ENCODE measurements at regions not wholly inside any gene's neighbourhood (a gene's known extent, or its start where the extent isn't known, plus 50 kb on each side); places are given as distances from the start of the nearest gene placed in this dataset.
A peak's percentile ranks its signal among the peaks of the same experiment; 100 is the strongest.
"Not testable (repeated sequence)": the region's sequence is repeated elsewhere in the genome, so short reads cannot be mapped to it uniquely, and the experiment has no call there.

DNA sequence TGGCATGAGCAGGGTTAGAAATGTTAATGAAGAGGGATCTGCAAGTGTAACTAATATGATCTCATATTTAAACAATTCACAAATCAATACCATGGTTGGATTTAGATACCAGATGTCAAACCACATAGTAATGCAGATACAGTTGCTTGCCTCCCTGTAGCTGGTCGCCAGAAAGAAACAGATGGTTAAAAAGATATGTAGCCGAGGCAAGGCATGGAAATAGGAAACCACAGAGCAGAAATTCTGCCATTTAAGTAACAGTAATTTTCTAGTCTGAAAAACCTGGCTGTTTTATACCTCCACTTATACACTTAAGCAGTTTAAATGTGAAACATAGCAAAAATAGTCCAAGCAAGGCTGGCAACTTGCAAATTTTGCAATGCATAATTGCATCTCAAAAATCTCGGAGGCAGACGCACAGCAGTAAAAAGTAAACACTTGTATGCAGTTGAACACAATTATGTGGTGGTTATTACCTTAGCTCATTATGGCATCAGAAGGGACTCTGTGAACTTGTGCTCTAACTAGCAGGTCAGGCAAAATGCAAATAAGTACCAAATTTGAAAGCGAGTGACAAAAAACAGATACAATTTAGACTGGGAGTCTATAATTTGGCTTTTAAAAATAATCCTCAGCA lies 126.8 kb downstream of the NAA11 start:
- TF ChIP-seq, protein P1, sequence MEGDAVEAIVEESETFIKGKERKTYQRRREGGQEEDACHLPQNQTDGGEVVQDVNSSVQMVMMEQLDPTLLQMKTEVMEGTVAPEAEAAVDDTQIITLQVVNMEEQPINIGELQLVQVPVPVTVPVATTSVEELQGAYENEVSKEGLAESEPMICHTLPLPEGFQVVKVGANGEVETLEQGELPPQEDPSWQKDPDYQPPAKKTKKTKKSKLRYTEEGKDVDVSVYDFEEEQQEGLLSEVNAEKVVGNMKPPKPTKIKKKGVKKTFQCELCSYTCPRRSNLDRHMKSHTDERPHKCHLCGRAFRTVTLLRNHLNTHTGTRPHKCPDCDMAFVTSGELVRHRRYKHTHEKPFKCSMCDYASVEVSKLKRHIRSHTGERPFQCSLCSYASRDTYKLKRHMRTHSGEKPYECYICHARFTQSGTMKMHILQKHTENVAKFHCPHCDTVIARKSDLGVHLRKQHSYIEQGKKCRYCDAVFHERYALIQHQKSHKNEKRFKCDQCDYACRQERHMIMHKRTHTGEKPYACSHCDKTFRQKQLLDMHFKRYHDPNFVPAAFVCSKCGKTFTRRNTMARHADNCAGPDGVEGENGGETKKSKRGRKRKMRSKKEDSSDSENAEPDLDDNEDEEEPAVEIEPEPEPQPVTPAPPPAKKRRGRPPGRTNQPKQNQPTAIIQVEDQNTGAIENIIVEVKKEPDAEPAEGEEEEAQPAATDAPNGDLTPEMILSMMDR (IDR thresholded peaks at IDR 0.05; ENCODE audit: insufficient read depth, low read depth, low read length, missing control alignments), result no peak
- no peak for DNase-seq (ENCODE audit: low read depth)
- H3K4me3 ChIP-seq (ENCODE audit: low read length), result no peak overlapping the region

DNA sequence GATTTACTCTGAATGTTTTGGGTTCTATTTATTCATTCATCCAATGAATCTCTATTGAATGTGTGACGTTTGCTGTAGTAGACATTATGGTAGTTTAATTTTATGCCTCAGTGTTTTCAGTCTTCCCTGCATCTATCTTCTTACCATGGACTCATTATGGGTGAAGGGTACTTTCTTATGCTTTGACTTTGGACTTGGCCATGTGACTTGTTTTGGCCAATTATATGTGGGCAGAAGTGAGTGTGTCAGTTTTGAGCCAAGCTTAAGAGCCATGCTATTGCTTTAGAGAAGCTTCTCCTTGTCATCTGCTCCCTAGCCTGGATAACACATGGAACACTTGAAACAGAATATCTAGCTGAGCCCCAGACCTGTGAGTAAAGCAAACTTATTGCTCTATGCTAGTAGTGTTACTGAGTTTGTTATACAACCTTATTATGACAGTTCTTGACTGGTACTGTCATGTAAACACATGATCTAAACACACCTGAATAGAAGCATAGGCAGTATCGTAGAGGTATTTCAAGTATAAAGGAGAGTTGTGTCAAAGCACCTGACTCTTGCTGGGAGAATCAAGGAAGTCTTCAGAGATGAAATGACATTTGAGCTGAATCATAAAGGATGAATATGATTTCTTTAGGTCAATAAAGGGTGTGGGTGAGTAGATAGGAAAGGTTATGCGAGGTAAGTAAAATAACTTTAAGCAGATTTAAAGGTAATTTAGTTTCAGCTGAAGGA lies 128.4 kb downstream of the NAA11 start:
- TF ChIP-seq, protein P1 (IDR thresholded peaks at IDR 0.05; ENCODE audit: insufficient read depth, low read depth, low read length, missing control alignments), result no peak
- no peak overlapping the region for H3K4me3 ChIP-seq (ENCODE audit: low read length)
- DNase-seq (ENCODE audit: low read depth), result peak; percentile 61

DNA sequence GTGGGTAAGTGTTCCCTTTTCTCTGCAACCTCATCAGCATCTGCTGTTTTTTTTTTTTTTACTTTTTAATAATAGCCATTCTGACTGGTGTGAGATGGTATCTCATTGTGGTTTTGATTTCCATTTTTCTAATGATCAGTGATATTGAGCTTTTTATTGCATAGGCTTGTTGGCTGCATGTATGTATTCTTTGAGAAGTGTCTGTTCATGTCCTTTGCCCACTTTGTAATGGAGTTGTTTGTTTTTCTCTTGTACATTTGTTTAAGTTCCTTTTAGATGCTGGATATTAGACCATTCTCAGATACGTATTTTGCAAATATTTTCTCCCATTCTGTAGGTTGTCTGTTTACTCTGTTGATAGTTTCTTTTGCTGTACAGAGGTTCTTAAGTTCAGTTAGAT lies 134.6 kb downstream of the NAA11 start:
- not testable (repeated sequence) for DNase-seq (ENCODE audit: low read depth); H3K4me3 ChIP-seq (ENCODE audit: low read length)

DNA sequence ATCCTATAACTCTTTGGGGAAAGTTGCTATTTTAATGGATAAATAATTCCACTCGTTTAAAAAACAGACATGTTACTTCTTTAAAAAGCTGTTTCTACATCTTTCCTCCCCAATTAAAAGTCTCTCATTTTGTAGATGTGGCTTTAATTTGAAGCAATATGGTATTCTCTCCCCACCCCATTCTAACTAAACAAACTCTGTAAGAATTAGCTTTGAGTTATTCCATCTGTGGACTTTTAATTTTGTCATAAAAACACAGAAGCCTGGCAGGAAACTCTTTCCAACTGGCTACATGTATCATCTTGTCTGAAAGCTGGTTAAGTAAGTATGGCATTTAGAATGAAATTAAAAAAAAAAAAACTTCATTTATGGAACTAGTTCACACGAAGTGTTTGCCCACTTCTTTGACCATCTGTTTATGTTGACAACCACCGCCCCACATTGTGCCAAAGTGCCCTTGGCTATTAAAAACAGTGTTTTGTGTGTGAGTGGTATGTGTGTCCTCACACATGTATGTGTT lies 140.3 kb downstream of the NAA11 start:
- H3K4me3 ChIP-seq (ENCODE audit: low read length), result no peak overlapping the region
- TF ChIP-seq, protein P1 (IDR thresholded peaks at IDR 0.05; ENCODE audit: insufficient read depth, low read depth, low read length, missing control alignments), result no peak
- DNase-seq (ENCODE audit: low read depth), result peak; percentile 33

DNA sequence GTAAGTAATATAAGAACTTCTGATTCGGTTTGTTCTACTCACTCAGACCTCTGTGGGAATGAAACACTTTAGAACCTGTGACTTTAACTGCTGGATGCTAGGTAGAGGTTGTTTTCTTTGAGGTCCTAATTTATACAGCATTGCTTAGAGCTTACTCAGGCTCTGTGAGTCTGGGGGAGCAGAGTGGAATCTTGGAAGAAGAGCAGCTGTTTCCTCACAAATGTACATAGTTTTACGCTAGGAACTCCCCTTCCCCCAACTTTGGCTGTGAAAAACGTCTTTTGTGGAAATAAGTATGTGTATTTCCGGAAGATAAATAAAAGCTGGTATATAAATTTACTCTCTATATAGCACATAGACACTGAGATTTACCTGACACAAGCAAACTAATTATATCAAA lies 141.4 kb downstream of the NAA11 start:
- TF ChIP-seq, protein P1 (IDR thresholded peaks at IDR 0.05; ENCODE audit: insufficient read depth, low read depth, low read length, missing control alignments), result no peak
- no peak for DNase-seq (ENCODE audit: low read depth)
- no peak overlapping the region for H3K4me3 ChIP-seq (ENCODE audit: low read length)

DNA sequence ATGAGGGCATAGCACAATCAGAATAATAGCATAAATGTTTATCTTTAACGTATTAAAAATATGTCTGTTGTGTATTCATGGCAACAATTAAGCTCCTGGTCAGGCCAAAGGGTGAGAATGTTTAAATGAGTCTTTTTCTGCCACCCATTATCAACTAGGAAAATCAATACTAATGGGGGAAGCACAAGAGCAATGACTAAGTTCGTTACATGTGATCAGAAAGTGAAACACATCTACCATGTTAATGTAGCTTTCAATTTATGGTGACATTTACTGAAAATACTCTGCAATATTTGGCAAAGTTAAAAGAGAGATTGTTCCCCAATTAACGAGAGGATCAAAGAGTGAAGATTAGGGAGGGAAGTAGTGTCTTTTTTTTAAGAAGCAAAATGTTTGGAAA lies 143.7 kb downstream of the NAA11 start:
- TF ChIP-seq, protein P1 (IDR thresholded peaks at IDR 0.05; ENCODE audit: insufficient read depth, low read depth, low read length, missing control alignments), result no peak
- no peak overlapping the region for H3K4me3 ChIP-seq (ENCODE audit: low read length)
- DNase-seq (ENCODE audit: low read depth), result no peak

DNA sequence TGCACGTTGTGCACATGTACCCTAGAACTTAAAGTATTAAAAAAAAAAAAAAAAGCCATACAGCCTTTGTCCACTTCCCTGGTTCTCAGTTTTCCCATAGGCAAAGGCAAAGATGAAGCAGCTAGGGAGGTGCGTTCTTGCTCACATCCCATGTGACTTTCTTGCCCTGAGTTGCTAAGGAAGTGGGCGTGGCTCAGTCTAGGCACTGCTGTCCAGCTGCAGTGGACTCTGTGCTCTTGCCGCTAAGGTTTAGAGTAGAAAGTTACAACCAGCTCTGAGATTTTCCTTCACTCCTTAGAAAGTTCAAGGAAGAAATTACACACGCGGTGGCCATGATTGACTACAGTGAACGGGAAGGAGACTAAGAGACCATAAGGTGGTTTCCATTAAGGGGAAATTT lies 144.7 kb downstream of the NAA11 start:
- no peak overlapping the region for H3K4me3 ChIP-seq (ENCODE audit: low read length)
- no peak for DNase-seq (ENCODE audit: low read depth)
- TF ChIP-seq, protein P1 (IDR thresholded peaks at IDR 0.05; ENCODE audit: insufficient read depth, low read depth, low read length, missing control alignments), result no peak

All from epithelial cell of esophagus (primary cell).